ENCODE measurements at regions not wholly inside any gene's neighbourhood (a gene's known extent, or its start where the extent isn't known, plus 50 kb on each side); places are given as distances from the start of the nearest gene placed in this dataset.

DNA sequence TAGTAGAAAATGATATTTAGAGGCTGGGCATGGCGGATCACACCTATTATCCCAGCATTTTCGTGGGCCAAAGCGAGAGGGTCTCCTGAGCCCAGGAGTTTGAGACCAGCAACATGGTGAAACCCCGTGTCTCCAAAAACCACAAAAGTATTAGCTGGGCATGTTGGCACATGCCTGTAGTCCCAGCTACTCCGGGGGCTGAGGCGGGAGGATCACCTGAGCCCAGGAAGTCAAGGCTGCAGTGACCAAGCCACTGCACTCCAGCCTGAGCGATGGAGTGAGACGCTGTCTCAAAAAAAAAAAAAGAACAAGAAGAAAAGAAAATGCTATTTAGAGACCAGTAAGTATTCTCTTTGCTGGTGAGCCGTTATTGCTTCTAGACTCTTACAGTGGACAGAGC, 79.2 kb upstream of the MDM1 start:
- DNase-seq: no peak
- no peak overlapping the region for H3K4me3 Mint-ChIP-seq
- peaks cover 0 to 2% of the 10 kb centered on the region in 2 donors for H3K27me3 Mint-ChIP-seq
- no peaks in the 10 kb centered on the region for H3K36me3 Mint-ChIP-seq
- H3K9me3 Mint-ChIP-seq: no peaks in the 10 kb centered on the region
- peaks cover 1 to 13% of the 10 kb centered on the region in 2 donors for H3K4me1 Mint-ChIP-seq
- no peak overlapping the region for H3K27ac Mint-ChIP-seq
- no peak for ATAC-seq (replicated peaks)

DNA sequence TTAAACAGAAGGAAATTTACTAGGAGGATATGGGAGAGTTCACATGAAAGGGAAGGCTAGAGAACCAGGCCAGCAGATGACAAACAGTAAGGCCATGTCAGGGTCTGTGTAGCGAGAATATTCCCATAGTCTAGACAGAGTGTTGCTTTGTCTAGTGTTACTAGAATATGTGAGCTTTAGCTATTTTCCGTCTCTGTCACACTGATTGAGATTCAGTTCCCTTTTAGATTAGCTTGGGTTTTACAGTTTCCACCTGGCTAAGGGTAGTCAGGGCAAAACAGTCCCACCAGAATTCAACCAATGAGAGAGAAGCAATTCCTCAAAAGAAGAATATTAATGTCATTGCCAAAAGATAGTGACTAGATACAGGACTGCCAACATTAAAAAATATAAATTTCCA, 82.8 kb upstream of the MDM1 start:
- ATAC-seq (replicated peaks): peak; percentile 80 to 82
- H3K36me3 Mint-ChIP-seq: no peaks in the 10 kb centered on the region
- no peak for DNase-seq
- peaks cover 3 to 23% of the 10 kb centered on the region in 2 donors for H3K4me1 Mint-ChIP-seq
- H3K9me3 Mint-ChIP-seq: no peaks in the 10 kb centered on the region
- no peak overlapping the region for H3K27ac Mint-ChIP-seq
- no peak overlapping the region for H3K4me3 Mint-ChIP-seq
- no peaks in the 10 kb centered on the region for H3K27me3 Mint-ChIP-seq

DNA sequence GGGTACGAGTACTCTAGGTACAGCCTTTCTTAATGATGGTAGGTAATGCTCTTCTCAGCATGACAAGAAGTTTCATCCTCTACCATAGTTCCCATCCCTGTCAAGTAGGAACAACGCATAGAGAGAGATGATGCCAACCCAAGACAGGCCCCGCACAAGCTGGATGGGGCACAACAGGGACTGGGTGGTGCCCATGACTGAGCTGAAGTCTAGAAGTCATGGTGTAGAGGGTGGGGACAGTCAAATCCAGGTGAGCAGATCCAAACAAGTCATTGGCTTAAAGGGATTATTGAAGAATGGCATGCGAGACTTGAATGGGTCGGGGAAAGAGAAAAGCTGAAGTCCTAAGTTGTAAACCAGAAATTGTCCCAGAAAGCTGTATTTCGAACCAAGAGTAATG, 84.2 kb upstream of the MDM1 start:
- ATAC-seq (replicated peaks): no peak
- Mint-ChIP-seq H3K27me3 (no peaks in the 10 kb centered on the region), H3K4me3 (no peak overlapping the region), H3K36me3 (no peaks in the 10 kb centered on the region), H3K27ac (no peak overlapping the region), H3K9me3 (no peaks in the 10 kb centered on the region), H3K4me1 (peaks cover 4 to 23% of the 10 kb centered on the region in 2 donors)
- DNase-seq: no peak

DNA sequence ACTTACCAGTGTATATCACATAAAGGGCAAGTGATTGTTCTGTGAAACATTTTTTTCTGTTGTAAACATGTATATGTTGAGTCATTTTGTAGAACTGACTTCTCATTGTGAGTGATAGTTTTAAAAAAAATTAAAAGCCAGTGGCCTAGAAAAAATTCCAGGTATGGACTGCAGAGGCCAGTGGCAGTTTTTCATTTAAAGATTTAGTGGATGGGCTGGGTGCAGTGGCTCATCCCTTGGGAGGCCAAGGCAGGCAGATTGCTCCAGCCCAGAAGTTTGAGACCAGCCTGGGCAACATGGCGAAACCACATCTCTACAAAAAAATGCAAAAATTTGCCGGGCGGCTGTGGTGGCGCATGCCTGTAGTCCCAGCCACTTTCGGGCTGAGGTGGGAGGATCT, 84.7 kb upstream of the MDM1 start:
- no peak overlapping the region for H3K27ac Mint-ChIP-seq

DNA sequence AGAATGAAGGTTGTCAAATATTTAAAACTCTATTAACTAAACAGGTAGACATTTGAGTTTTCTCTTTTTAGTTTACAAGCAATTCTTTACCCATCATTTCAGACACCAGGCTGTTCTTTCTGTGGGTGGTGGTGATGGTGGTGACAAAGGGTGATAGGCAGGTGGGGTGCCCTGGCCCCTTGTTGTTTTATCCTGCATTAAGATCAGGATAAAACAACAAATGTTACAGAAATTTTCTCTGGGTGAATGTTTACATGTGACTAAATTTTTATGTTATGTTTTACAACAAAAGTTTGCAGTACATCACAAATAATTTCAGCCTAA, 85.9 kb upstream of the MDM1 start:
- Mint-ChIP-seq H3K27me3 (no peaks in the 10 kb centered on the region), H3K4me3 (no peak overlapping the region), H3K4me1 (peaks cover 6 to 23% of the 10 kb centered on the region in 2 donors), H3K27ac (no peak overlapping the region), H3K9me3 (no peaks in the 10 kb centered on the region), H3K36me3 (no peaks in the 10 kb centered on the region)
- DNase-seq (no peak), ATAC-seq (replicated peaks) (no peak)

More for the DNA sequence above, 84.7 kb upstream of the MDM1 start:
- DNase-seq (no peak), ATAC-seq (replicated peaks) (no peak)
- Mint-ChIP-seq H3K9me3 (no peaks in the 10 kb centered on the region), H3K4me1 (peaks cover 4 to 23% of the 10 kb centered on the region in 2 donors), H3K27me3 (no peaks in the 10 kb centered on the region), H3K36me3 (no peaks in the 10 kb centered on the region), H3K4me3 (no peak overlapping the region)

DNA sequence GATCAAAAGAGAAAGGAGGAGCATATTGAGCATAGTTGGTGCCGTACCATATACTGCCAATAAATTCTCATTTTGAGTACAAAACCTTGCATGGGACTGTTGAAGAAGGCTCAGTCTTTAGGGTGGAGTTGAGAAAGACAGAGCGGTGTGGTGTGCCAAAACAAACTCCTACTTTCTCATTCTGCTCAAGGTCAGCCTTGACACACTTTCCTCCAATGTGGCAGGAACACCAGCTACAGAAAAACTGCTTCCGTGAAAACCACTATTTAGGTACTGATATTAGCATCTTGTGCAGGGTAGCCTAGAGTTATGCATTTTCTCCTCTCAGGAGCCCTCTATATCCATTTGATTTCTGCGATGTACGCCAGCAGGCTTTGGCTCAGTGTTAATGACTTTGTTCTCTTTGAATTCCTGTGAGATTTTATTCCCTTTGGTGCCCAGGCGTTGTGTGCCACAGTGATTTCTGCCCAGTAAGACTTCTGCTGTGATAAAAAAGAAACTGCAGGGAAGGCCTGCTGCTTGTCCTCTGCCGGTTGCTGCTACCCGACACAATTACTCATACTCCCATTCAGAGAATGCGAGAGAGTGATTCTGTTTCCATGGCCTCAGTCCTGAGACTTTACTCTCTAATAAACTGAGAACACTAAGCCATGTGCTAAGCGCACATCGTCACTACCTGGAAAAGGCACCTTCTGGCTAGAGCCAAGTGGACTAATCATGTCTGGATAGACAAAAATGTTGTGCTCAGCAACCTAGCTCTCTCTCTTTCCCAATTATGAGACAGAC, 88.3 kb upstream of the MDM1 start:
- H3K9me3 Mint-ChIP-seq: no peaks in the 10 kb centered on the region
- no peak overlapping the region for H3K4me3 Mint-ChIP-seq
- no peak overlapping the region for H3K27ac Mint-ChIP-seq
- no peak for DNase-seq
- no peak for ATAC-seq (replicated peaks)
- peaks cover 6 to 13% of the 10 kb centered on the region in 2 donors for H3K4me1 Mint-ChIP-seq
- H3K36me3 Mint-ChIP-seq: no peaks in the 10 kb centered on the region
- no peaks in the 10 kb centered on the region for H3K27me3 Mint-ChIP-seq

DNA sequence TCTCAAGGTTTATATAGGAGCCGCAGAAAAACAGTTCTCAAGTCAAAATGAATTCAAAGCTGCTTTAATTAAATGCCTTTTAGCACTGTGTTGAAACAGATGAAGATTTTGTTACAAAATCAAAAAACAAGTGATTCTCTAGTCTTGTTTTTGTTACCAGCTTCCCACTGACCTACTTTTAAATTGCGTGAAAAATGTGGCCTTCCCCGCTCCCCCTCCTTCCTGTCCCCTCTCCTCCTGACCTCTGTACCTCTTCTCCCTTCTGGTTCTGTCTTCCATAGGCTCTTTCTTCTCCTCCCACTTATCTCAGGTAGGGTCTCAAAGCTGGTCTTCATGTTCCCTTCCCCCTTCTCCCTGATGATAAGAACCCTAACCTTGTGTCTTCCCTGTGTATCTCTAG, 90.0 kb upstream of the MDM1 start:
- Mint-ChIP-seq H3K27me3 (no peaks in the 10 kb centered on the region), H3K9me3 (no peaks in the 10 kb centered on the region), H3K4me1 (peaks cover 6% of the 10 kb centered on the region in 2 donors), H3K27ac (no peak overlapping the region), H3K36me3 (no peaks in the 10 kb centered on the region), H3K4me3 (no peak overlapping the region)
- DNase-seq (no peak), ATAC-seq (replicated peaks) (no peak)

DNA sequence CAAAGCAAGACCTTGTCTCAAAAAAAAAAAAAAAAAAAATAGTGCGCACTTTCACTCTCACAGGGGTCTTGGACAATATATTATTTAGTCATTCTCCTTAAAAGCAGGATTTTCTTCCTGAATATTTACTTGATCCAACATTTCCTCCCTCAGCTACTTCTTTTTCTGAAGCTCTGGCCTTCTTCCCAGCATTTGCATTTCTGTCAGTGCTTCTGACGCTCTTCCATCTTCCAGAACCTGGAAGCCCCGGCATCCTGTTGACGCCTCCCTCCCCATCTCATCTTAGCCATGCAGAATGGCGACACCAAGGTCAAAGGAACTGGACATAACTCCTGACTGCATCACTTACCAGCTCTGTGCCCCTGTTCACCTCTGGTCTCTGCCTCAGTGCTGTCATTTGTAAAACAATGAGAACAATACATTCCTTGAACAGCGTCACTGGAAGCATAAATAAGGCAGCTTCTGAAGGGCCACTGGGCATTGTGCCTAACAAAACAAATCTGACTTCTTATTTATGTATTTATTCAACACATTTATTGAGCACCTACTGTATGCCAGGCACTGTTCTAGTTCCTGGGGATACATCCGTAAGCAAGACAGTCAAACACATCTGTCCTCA, 90.9 kb upstream of the MDM1 start:
- H3K36me3 Mint-ChIP-seq: no peaks in the 10 kb centered on the region
- DNase-seq (no peak), ATAC-seq (replicated peaks) (no peak)
- H3K4me1 Mint-ChIP-seq: peaks cover 0 to 6% of the 10 kb centered on the region in 2 donors
- no peaks in the 10 kb centered on the region for H3K27me3 Mint-ChIP-seq
- no peak overlapping the region for H3K4me3 Mint-ChIP-seq
- no peak overlapping the region for H3K27ac Mint-ChIP-seq
- no peaks in the 10 kb centered on the region for H3K9me3 Mint-ChIP-seq

DNA sequence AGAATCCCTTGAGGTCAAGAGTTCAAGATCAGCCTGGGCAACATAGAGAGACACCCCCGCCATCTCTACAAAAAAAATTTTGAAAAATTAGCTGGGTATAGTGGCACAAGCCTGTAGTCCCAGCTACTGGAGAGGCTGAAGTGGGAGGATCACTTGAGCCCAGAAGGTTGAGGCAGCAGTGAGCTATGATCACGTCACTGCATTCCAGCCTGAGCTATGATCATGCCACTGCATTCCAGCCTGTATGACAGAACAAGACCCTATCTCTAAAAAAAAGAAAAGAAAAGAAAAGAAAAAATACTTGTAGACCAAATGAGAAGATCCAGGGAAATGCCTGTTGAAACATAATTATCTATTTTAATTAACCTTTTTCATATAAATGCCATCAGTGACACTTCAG, 93.8 kb upstream of the MDM1 start:
- DNase-seq (no peak), ATAC-seq (replicated peaks) (no peak)
- H3K27ac Mint-ChIP-seq: no peak overlapping the region
- no peaks in the 10 kb centered on the region for H3K36me3 Mint-ChIP-seq
- H3K4me3 Mint-ChIP-seq: no peak overlapping the region
- peaks cover 0 to 2% of the 10 kb centered on the region in 2 donors for H3K4me1 Mint-ChIP-seq
- H3K27me3 Mint-ChIP-seq: no peaks in the 10 kb centered on the region
- no peaks in the 10 kb centered on the region for H3K9me3 Mint-ChIP-seq

DNA sequence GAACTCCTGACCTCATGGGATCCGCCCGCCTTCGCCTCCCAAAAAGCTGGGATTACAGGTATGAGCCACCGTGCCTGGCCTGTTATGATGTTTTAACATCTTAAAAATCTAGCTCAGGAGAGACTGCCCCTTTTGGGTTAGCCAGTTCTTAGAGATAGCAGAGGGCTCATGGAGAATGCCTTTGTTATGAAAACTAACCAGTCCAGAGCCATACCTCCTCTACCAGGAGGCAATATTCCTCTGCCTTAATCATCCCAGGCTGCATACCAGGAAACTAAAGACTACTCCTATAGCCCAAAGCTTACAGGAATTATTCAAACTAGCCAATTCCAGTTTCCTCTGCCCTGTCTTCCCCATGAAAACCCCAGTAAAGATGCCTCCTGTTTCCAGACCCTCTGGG, 96.0 kb upstream of the MDM1 start:
- no peaks in the 10 kb centered on the region for H3K27me3 Mint-ChIP-seq
- no peak overlapping the region for H3K27ac Mint-ChIP-seq
- ATAC-seq (replicated peaks) (no peak), DNase-seq (no peak)
- no peak overlapping the region for H3K4me3 Mint-ChIP-seq
- no peaks in the 10 kb centered on the region for H3K4me1 Mint-ChIP-seq
- H3K36me3 Mint-ChIP-seq: no peaks in the 10 kb centered on the region
- no peaks in the 10 kb centered on the region for H3K9me3 Mint-ChIP-seq

DNA sequence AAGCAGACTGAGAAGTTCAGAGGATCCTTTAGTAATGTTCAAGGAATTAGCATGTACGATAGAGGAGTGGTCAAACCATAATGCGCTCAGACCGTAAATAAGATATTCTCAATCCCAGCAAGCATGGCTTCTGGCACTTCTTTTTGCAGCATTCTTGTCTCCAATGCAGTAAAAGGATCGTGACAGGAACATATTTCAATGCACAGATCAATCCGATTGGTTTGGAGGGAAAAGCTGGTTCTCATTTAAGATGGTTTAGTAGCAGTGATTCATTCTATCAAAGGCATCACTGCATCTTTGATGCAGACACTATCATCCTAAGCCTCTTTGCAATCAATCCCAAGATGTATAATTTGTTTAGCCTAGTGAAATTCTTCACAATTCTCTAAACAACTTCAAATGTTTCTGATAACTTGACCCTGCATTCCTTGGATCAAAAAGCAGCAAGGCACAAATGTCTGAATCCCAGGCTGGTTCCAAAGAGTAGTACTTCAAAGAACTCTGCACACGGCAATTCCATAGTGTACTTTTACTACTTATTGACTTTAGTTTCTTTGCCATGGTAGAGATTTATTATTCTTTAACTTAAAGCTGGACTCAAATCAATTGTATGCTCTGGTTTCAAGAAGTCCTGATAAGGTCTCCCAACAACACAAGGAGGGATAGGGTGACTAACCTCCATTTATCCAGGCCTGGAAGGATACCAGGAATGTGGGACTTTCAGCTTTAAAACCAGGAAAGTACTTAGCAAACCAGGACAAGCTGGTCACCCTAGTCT, 96.8 kb upstream of the MDM1 start:
- DNase-seq (no peak), ATAC-seq (replicated peaks) (no peak)
- no peak overlapping the region for H3K27ac Mint-ChIP-seq
- no peaks in the 10 kb centered on the region for H3K27me3 Mint-ChIP-seq
- H3K4me3 Mint-ChIP-seq: no peak overlapping the region
- H3K4me1 Mint-ChIP-seq: no peaks in the 10 kb centered on the region
- H3K9me3 Mint-ChIP-seq: no peaks in the 10 kb centered on the region
- no peaks in the 10 kb centered on the region for H3K36me3 Mint-ChIP-seq

DNA sequence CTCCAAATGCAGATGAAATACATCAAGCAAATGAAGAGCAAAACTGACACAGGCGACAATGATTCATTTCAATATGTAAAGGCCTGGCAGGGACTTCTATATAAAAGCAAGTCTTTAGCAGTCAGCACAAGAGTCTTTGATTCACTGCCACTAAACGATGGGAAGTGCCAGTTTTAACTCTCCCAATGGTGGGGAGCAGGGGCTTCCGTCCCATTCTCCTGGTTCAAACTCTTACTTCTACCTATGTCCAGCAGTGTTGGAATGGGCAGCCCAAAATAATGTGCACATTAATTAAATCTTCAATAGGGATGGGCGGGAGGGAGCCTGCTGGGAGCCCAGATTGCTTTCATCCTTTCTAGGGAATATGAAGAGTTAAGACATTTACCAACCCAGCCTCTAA, 97.5 kb upstream of the MDM1 start:
- DNase-seq: no peak
- no peak for ATAC-seq (replicated peaks)
- Mint-ChIP-seq H3K27me3 (no peaks in the 10 kb centered on the region), H3K27ac (no peak overlapping the region), H3K9me3 (no peaks in the 10 kb centered on the region), H3K4me1 (no peaks in the 10 kb centered on the region), H3K4me3 (no peak overlapping the region), H3K36me3 (no peaks in the 10 kb centered on the region)

DNA sequence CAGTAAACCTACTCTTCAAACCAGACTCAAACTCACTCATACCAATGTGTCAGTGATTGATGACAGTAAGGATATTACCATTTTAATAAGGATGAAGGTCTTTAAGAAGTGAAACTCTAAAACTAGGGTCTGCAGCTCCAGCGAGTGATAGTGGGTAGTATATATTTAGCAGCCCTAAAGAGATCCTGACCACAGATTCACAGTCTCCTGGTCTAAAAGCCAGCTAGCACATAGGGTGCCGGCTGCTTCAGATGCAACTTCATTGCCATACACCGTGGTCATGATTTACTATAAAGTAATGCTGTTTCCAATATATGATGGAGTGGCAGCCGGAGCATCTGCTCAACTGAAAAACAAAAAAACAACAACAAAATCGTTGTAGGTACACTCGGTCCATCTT, 99.6 kb upstream of the MDM1 start:
- ATAC-seq (replicated peaks): no peak
- Mint-ChIP-seq H3K27me3 (no peaks in the 10 kb centered on the region), H3K4me3 (no peak overlapping the region), H3K9me3 (peaks cover 0 to 3% of the 10 kb centered on the region in 2 donors), H3K4me1 (no peaks in the 10 kb centered on the region), H3K36me3 (peaks cover 3 to 4% of the 10 kb centered on the region in 2 donors), H3K27ac (no peak overlapping the region)
- DNase-seq: no peak

DNA sequence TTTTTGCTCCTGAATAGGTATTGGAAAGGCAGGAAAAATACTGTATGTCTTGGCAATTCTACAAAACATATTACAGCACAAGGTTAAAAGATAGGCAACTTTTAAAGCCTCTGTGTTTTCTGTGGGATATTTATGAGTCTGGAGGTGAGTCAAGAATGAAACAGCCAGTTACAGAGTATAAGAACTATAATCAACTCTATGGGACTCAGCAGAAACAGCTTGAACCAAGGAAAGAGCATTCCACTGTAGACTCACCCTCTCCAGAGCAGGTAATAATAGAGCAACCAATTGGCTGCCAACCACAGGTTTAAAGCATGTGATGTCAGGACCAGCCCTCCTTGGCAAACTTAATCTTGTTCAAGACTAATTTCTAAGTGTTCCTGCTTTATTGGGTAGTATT, 100.5 kb upstream of the MDM1 start:
- no peak for DNase-seq
- no peak overlapping the region for H3K27ac Mint-ChIP-seq
- H3K36me3 Mint-ChIP-seq: peaks cover 3 to 4% of the 10 kb centered on the region in 2 donors
- H3K4me1 Mint-ChIP-seq: no peaks in the 10 kb centered on the region
- H3K4me3 Mint-ChIP-seq: no peak overlapping the region
- H3K27me3 Mint-ChIP-seq: no peaks in the 10 kb centered on the region
- no peak for ATAC-seq (replicated peaks)
- peaks cover 0 to 3% of the 10 kb centered on the region in 2 donors for H3K9me3 Mint-ChIP-seq
